Neural progenitor cell (in vitro differentiated cells): ENCODE measurements at regions not wholly inside any gene's neighbourhood (a gene's known extent, or its start where the extent isn't known, plus 50 kb on each side); places are given as distances from the start of the nearest gene placed in this dataset.
A peak's percentile ranks its signal among the peaks of the same experiment; 100 is the strongest.

Experiments used
- DNase-seq: peaks from one replicate; pipeline ENCODE4 v3.0.0-alpha.2; 2016; ENCODE audit warnings: low spot score
- H2AFZ ChIP-seq: fragments of 200-600 bp; sonication (generic); replicated peaks from 2 replicates; pipeline ENCODE4 v1.6.1; 2016; ENCODE audit warnings: antibody characterized with exemption
- H3F3A ChIP-seq: fragments of 200-600 bp; sonication (generic); 2 replicates; pipeline ENCODE4 v1.6.1; 2016; ENCODE audit warnings: antibody characterized with exemption, low read depth
- H3K27ac ChIP-seq: fragments of 200-600 bp; sonication (generic); 2 replicates; pipeline ENCODE4 v1.5.1; 2016; ENCODE audit warnings: mild to moderate bottlenecking
- H3K27me3 ChIP-seq: fragments of 200-600 bp; sonication (generic); 2 replicates; pipeline ENCODE4 v1.6.1; 2016; ENCODE audit warnings: mild to moderate bottlenecking, moderate library complexity
- H3K36me3 ChIP-seq: fragments of 200-600 bp; sonication (generic); 2 replicates; pipeline ENCODE4 v1.5.1; 2016
- H3K4me1 ChIP-seq: fragments of 200-600 bp; sonication (generic); 2 replicates; pipeline ENCODE4 v1.6.1; 2016; ENCODE audit warnings: mixed run types
- H3K4me2 ChIP-seq: fragments of 200-600 bp; sonication (generic); 2 replicates; pipeline ENCODE4 v1.6.1; 2016
- H3K4me3 ChIP-seq: fragments of 200-600 bp; sonication (generic); 2 replicates; pipeline ENCODE4 v1.5.1; 2016
- H3K79me2 ChIP-seq: fragments of 200-600 bp; sonication (generic); 2 replicates; pipeline ENCODE4 v1.6.1; 2016; ENCODE audit warnings: low read depth
- H3K9ac ChIP-seq: fragments of 200-600 bp; sonication (generic); 2 replicates; pipeline ENCODE4 v1.6.1; 2016
- H3K9me3 ChIP-seq: fragments of 200-600 bp; sonication (generic); 2 replicates; pipeline ENCODE4 v1.5.1; 2016; ENCODE audit warnings: low read depth
- H4K20me1 ChIP-seq: fragments of 200-600 bp; sonication (generic); 2 replicates; pipeline ENCODE4 v1.6.1; 2016; ENCODE audit warnings: low read depth
- H3K27ac Mint-ChIP-seq: 3 replicates; pipeline ENCODE4 v1.8.0; 2021; ENCODE audit warnings: mixed read lengths
- H3K27me3 Mint-ChIP-seq: 2 replicates; pipeline ENCODE4 v1.8.0; 2022; ENCODE audit warnings: low read depth, mild to moderate bottlenecking, inconsistent platforms, moderate library complexity, mixed read lengths; ENCODE audit not compliant: insufficient read depth
- H3K36me3 Mint-ChIP-seq: 3 replicates; pipeline ENCODE4 v1.8.0; 2021; ENCODE audit warnings: mixed read lengths
- H3K4me1 Mint-ChIP-seq: 3 replicates; pipeline ENCODE4 v1.8.0; 2021; ENCODE audit warnings: mixed read lengths
- H3K4me3 Mint-ChIP-seq: 3 replicates; pipeline ENCODE4 v1.8.0; 2021; ENCODE audit warnings: mild to moderate bottlenecking, moderate library complexity, mixed read lengths
- H3K9me3 Mint-ChIP-seq: 3 replicates; pipeline ENCODE4 v1.8.0; 2020; ENCODE audit warnings: mixed read lengths
- EZH2 ChIP-seq: fragments of 200-600 bp; sonication (generic); IDR thresholded peaks from 2 replicates; pipeline ENCODE4 v1.6.1; 2017; ENCODE audit warnings: antibody characterized with exemption, mild to moderate bottlenecking, moderate library complexity
- EZH2phosphoT487 ChIP-seq: fragments of 200-600 bp; sonication (generic); IDR thresholded peaks from 2 replicates; pipeline ENCODE4 v1.6.1; 2017; ENCODE audit warnings: antibody characterized with exemption
- TF ChIP-seq, protein P1 (sequence below): fragments of 200-600 bp; sonication (generic); IDR thresholded peaks from 2 replicates; pipeline ENCODE4 v1.5.1; 2017; ENCODE audit warnings: antibody characterized with exemption, mild to moderate bottlenecking

DNA sequence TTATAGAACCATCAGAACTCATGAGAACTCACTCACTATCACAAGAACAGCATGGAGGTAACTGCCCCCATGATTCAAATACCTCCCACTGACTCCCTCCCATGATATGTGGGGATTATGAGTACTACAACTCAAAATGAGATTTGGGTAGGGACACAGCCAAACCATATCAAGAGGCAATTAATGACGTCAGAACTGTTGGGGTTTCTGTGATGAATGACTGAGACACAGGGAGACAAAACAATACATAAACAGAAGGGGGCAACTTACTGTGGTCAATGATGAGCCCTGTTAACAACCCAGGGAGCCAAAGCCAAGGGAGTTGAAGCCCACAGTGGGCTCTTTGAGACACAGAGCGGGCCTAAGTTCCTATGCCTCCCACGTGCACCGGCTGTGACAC lies 171.3 kb upstream of the GHITM start:
- TF ChIP-seq EZH2phosphoT487 (no peak), EZH2 (no peak)
- TF ChIP-seq, protein P1, sequence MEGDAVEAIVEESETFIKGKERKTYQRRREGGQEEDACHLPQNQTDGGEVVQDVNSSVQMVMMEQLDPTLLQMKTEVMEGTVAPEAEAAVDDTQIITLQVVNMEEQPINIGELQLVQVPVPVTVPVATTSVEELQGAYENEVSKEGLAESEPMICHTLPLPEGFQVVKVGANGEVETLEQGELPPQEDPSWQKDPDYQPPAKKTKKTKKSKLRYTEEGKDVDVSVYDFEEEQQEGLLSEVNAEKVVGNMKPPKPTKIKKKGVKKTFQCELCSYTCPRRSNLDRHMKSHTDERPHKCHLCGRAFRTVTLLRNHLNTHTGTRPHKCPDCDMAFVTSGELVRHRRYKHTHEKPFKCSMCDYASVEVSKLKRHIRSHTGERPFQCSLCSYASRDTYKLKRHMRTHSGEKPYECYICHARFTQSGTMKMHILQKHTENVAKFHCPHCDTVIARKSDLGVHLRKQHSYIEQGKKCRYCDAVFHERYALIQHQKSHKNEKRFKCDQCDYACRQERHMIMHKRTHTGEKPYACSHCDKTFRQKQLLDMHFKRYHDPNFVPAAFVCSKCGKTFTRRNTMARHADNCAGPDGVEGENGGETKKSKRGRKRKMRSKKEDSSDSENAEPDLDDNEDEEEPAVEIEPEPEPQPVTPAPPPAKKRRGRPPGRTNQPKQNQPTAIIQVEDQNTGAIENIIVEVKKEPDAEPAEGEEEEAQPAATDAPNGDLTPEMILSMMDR, result no peak
- no peak for DNase-seq
- H3K27ac Mint-ChIP-seq, result no peak overlapping the region

DNA sequence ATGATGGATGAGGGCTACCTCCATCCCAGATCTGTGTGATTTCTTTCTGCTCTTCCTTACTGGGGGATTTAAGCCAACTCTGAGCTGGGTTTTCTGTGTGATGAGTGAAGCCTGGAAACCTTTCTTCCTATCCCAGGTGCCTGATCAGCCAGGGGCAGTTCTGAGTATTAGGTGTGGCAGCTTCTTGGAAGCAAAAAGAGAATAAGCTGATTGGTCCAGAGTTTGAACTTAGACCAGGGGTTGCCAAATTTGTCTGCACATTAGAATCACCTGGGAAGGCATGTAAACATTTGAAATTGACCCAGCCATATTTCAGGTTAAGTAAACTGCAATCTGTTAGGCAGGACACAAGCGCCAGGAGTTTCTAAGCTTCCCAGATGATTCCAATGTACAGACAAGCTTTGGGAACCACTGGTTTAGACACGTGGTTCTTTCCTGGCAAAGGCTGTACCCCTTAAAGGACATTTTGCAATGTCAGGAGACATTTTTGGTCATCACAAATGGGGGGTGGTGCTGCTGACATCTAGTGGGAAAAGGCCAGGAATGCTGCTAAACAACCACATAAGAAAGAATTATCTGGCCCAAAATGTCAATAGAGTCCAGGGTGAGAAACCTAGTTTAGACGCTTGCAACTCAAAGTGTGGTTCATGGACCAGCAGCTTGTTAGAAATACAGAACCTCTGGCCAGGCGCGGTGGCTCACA lies 160.5 kb upstream of the GHITM start:
- Histone ChIP-seq H2AFZ (peak overlapping the region; percentile 42), H3K79me2 (no peaks in the 10 kb centered on the region)
- H3K27ac Mint-ChIP-seq, result no peak overlapping the region

More for the DNA sequence above, 171.3 kb upstream of the GHITM start:
- Mint-ChIP-seq H3K4me1 (no peaks in the 10 kb centered on the region), H3K9me3 (no peaks in the 10 kb centered on the region), H3K4me3 (no peak overlapping the region), H3K27me3 (peaks cover 3% of the 10 kb centered on the region), H3K36me3 (no peaks in the 10 kb centered on the region)
- Histone ChIP-seq H4K20me1 (no peaks in the 10 kb centered on the region), H3K79me2 (no peaks in the 10 kb centered on the region), H3K36me3 (no peaks in the 10 kb centered on the region), H3K27me3 (no peaks in the 10 kb centered on the region), H3K9ac (no peak overlapping the region), H3K4me2 (no peak overlapping the region), H3K27ac (no peak overlapping the region), H3K9me3 (no peaks in the 10 kb centered on the region), H3K4me3 (no peak overlapping the region), H2AFZ (no peak overlapping the region), H3K4me1 (no peaks in the 10 kb centered on the region), H3F3A (no peaks in the 10 kb centered on the region)

DNA sequence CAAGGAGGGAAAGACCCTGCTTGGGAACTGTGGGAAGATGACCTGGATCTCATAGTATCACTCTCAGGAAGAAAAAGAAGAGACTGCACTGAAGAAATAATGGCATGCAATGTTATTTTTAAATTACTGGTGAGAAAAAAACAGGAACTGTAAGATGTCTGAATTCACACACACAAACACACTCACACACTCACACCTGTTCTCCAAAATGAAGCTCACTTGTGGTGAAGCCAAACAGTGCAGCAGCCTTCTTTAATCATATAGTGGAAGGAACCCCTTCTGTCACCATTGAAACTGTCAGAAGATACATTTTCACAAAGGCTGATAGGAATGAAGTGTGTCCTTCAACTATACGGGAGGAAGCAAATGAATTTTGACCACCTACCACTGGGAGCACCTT lies 156.5 kb upstream of the GHITM start:
- TF ChIP-seq EZH2 (no peak), EZH2phosphoT487 (no peak)
- TF ChIP-seq, protein P1, result no peak
- Histone ChIP-seq H3K9ac (no peak overlapping the region), H3K9me3 (no peaks in the 10 kb centered on the region), H3K4me1 (peaks cover 6% of the 10 kb centered on the region), H3K27me3 (no peaks in the 10 kb centered on the region), H3K4me3 (no peak overlapping the region), H3F3A (no peaks in the 10 kb centered on the region), H3K36me3 (no peaks in the 10 kb centered on the region), H3K79me2 (no peaks in the 10 kb centered on the region), H3K27ac (no peak overlapping the region), H2AFZ (no peak overlapping the region), H3K4me2 (no peak overlapping the region), H4K20me1 (no peaks in the 10 kb centered on the region)
- Mint-ChIP-seq H3K27me3 (peaks cover 9% of the 10 kb centered on the region), H3K36me3 (no peaks in the 10 kb centered on the region), H3K9me3 (no peaks in the 10 kb centered on the region), H3K4me1 (peaks cover 6% of the 10 kb centered on the region), H3K27ac (no peak overlapping the region), H3K4me3 (no peak overlapping the region)
- DNase-seq, result no peak

More for the DNA sequence above, 160.5 kb upstream of the GHITM start:
- peaks cover 2% of the 10 kb centered on the region for H3K9me3 Mint-ChIP-seq
- peaks cover 8% of the 10 kb centered on the region for H3K27me3 Mint-ChIP-seq
- no peak overlapping the region for H3K9ac ChIP-seq
- no peaks in the 10 kb centered on the region for H3F3A ChIP-seq
- H3K27ac ChIP-seq, result no peak overlapping the region
- peaks cover 6% of the 10 kb centered on the region for H3K4me1 ChIP-seq
- peaks cover 6% of the 10 kb centered on the region for H3K4me1 Mint-ChIP-seq
- H4K20me1 ChIP-seq, result no peaks in the 10 kb centered on the region
- no peaks in the 10 kb centered on the region for H3K27me3 ChIP-seq
- H3K4me3 Mint-ChIP-seq, result no peak overlapping the region
- no peak overlapping the region for H3K4me3 ChIP-seq
- DNase-seq, result no peak
- H3K9me3 ChIP-seq, result no peaks in the 10 kb centered on the region
- no peaks in the 10 kb centered on the region for H3K36me3 Mint-ChIP-seq
- TF ChIP-seq, protein P1, result peak; percentile 26
- TF ChIP-seq EZH2phosphoT487, result no peak
- no peaks in the 10 kb centered on the region for H3K36me3 ChIP-seq
- H3K4me2 ChIP-seq, result no peak overlapping the region
